Endothelial cell of umbilical vein (primary cell): ENCODE measurements at regions not wholly inside any gene's neighbourhood (a gene's known extent, or its start where the extent isn't known, plus 50 kb on each side); places are given as distances from the start of the nearest gene placed in this dataset.

Source experiments
- BruUV-seq: library from RNA; stranded (reverse); fragments of 400-500 nt; replicated peaks from 2 replicates; lab custom pipeline; 2021; lab: Mats Ljungman, UMichigan
- CTCF ChIA-PET: fragments of 300-600, 350-600 bp; sonication (Branson Sonifier 250); formaldehyde crosslinking; loops from one replicate; lab custom pipeline; 2021; ENCODE audit warnings: antibody characterized with exemption, inconsistent platforms; lab: Charles Lee
- POLR2A ChIA-PET: fragments of 300-600, 350-600 bp; sonication (Branson Sonifier 250); formaldehyde crosslinking; loops from one replicate; lab custom pipeline; 2021; ENCODE audit warnings: antibody characterized with exemption, inconsistent platforms; lab: Charles Lee
- DNase-seq: peaks from one replicate; pipeline ENCODE4 v3.0.0-alpha.2; 2011; ENCODE audit warnings: low read depth, low spot score
- FAIRE-seq: peaks from 2 replicates; lab custom pipeline; 2011; peaks lifted over from hg19 to GRCh38; lab: Jason Lieb, UNC
- H2AFZ ChIP-seq: 2 replicates; pipeline ENCODE4 v1.6.0; 2012; ENCODE audit warnings: low read depth, low read length, control low read depth, inconsistent platforms
- H3K27ac ChIP-seq: 2 replicates; pipeline ENCODE4 v1.5.1; 2011; ENCODE audit warnings: low read depth, mild to moderate bottlenecking, control low read depth, low read length, moderate library complexity; ENCODE audit not compliant: insufficient read depth
- H3K27me3 ChIP-seq, 2 experiments: 2 replicates each; pipeline versions ENCODE4 v1.6.0 to v1.6.1; 2011; ENCODE audit warnings: low read length in 2 of 2, mixed read lengths in 1 of 2; ENCODE audit not compliant: control insufficient read depth in 2 of 2, insufficient read depth in 2 of 2
- H3K36me3 ChIP-seq, 2 experiments: 2 replicates in 1 of 2; 3 replicates in 1 of 2; pipeline ENCODE4 v1.5.1; 2011; ENCODE audit warnings: low read length in 2 of 2, mild to moderate bottlenecking in 1 of 2, moderate library complexity in 1 of 2; ENCODE audit not compliant: control insufficient read depth in 2 of 2, insufficient read depth in 2 of 2; ENCODE audit errors: extremely low read depth in 1 of 2
- H3K4me1 ChIP-seq: 3 replicates; pipeline ENCODE4 v1.5.1; 2011; ENCODE audit warnings: mild to moderate bottlenecking, low read length; ENCODE audit not compliant: control insufficient read depth, insufficient read depth; ENCODE audit errors: extremely low read depth
- H3K4me2 ChIP-seq: 2 replicates; pipeline ENCODE4 v1.6.1; 2011; ENCODE audit warnings: low read length, control low read depth, mixed read lengths; ENCODE audit not compliant: insufficient read depth
- H3K4me3 ChIP-seq, 3 experiments: fragments of 200-600 bp in 1 of 3; sonication (generic), shearing (Covaris generic) in 1 of 3; replicated peaks in 1 of 3; 2 replicates each; pipeline ENCODE4 v1.5.1; 2011 to 2016; ENCODE audit warnings: control low read depth in 3 of 3, low read length in 3 of 3, mild to moderate bottlenecking in 2 of 3, inconsistent platforms in 1 of 3, low read depth in 1 of 3, moderate library complexity in 1 of 3; ENCODE audit not compliant: insufficient read depth in 1 of 3
- H3K79me2 ChIP-seq: 2 replicates; pipeline ENCODE4 v1.6.0; 2012; ENCODE audit warnings: low read length, inconsistent platforms; ENCODE audit not compliant: control insufficient read depth, insufficient read depth
- H3K9ac ChIP-seq: replicated peaks from 2 replicates; pipeline ENCODE3; 2011; ENCODE audit warnings: low read length, control low read depth; ENCODE audit not compliant: insufficient read depth; ENCODE audit errors: extremely low read depth
- H3K9me1 ChIP-seq: replicated peaks from 3 replicates; pipeline ENCODE4 v1.6.0; 2011; ENCODE audit warnings: mild to moderate bottlenecking, low read length; ENCODE audit not compliant: control insufficient read depth, insufficient read depth; ENCODE audit errors: extremely low read depth
- H3K9me3 ChIP-seq: replicated peaks from 2 replicates; pipeline ENCODE4 v1.5.1; 2012; ENCODE audit warnings: low read length, inconsistent platforms; ENCODE audit not compliant: control insufficient read depth, insufficient read depth
- H4K20me1 ChIP-seq: replicated peaks from 2 replicates; pipeline ENCODE3; 2011; ENCODE audit warnings: mild to moderate bottlenecking, low read length; ENCODE audit not compliant: control insufficient read depth, insufficient read depth; ENCODE audit errors: extremely low read depth
- CTCF ChIP-seq, 2 donors: IDR thresholded peaks; 1 replicate in 1 of 2; 2 replicates in 1 of 2; pipeline ENCODE4 v1.5.1; 2011; ENCODE audit warnings: low read length in 2 of 2, mild to moderate bottlenecking in 2 of 2, moderate library complexity in 2 of 2, control low read depth in 1 of 2, inconsistent platforms in 1 of 2, low read depth in 1 of 2; ENCODE audit not compliant: insufficient read depth in 1 of 2; ENCODE audit errors: extremely low read depth in 1 of 2
- EZH2 ChIP-seq: IDR thresholded peaks from 2 replicates; pipeline ENCODE4 v1.6.1; 2012; ENCODE audit warnings: borderline replicate concordance, low read depth, mild to moderate bottlenecking, moderate library complexity, low read length, inconsistent platforms; ENCODE audit not compliant: severe bottlenecking
- FOS ChIP-seq: IDR thresholded peaks from 2 replicates; pipeline ENCODE4 v1.6.1; 2011; ENCODE audit warnings: mild to moderate bottlenecking, low read length, moderate library complexity, borderline replicate concordance; ENCODE audit not compliant: insufficient read depth
- GATA2 ChIP-seq: IDR thresholded peaks from 2 replicates; pipeline ENCODE4 v1.7.0; 2011; ENCODE audit warnings: low read depth, mild to moderate bottlenecking, moderate library complexity, mixed read lengths, low read length; ENCODE audit not compliant: insufficient read length, insufficient read depth
- JUN ChIP-seq: IDR thresholded peaks from 2 replicates; pipeline ENCODE4 v1.6.1; 2011; ENCODE audit warnings: borderline replicate concordance, low read depth; ENCODE audit not compliant: insufficient read length, insufficient read depth
- MAX ChIP-seq: IDR thresholded peaks from 2 replicates; pipeline ENCODE4 v1.6.1; 2011; ENCODE audit not compliant: insufficient read depth, insufficient read length
- MYC ChIP-seq: IDR thresholded peaks from one replicate; pipeline ENCODE4 v1.6.1; 2011; ENCODE audit warnings: mild to moderate bottlenecking, low read depth, low read length
- POLR2A ChIP-seq: IDR thresholded peaks from 2 replicates; pipeline ENCODE4 v1.6.1; 2012; ENCODE audit warnings: low read depth, mild to moderate bottlenecking, control low read depth, low read length
- POLR2AphosphoS5 ChIP-seq: IDR thresholded peaks from 2 replicates; pipeline ENCODE4 v1.6.1; 2012; ENCODE audit warnings: low read depth, mild to moderate bottlenecking, control low read depth, low read length, moderate library complexity; ENCODE audit not compliant: insufficient read depth
- dilution Hi-C: fragments of 300-500 bp; cut with MboI; formaldehyde crosslinking; loops from one replicate; pipeline ENCODE4 v1.15.0; 2019; ENCODE audit warnings: low sequenced_read_pairs; ENCODE audit not compliant: extremely low pct_ligation_motif_present
- intact Hi-C: fragments of 100-400 bp; cut with micrococcal nuclease; formaldehyde crosslinking; loops from one replicate; pipeline ENCODE4 v1.10.0; 2022

GRCh38 chr3:159149633-159150032, 347.8 kb downstream of the MFSD1 start:
- Histone ChIP-seq H3K4me1 (no peaks in the 10 kb centered on the region), H3K36me3 (no peaks in the 10 kb centered on the region), H2AFZ (no peak overlapping the region), H3K9me1 (no peaks in the 10 kb centered on the region), H3K27me3 (no peaks in the 10 kb centered on the region), H4K20me1 (no peaks in the 10 kb centered on the region), H3K27ac (no peak overlapping the region), H3K9ac (no peak overlapping the region), H3K4me3 (no peak overlapping the region), H3K79me2 (no peaks in the 10 kb centered on the region), H3K9me3 (no peaks in the 10 kb centered on the region), H3K4me2 (no peak overlapping the region)
- dilution Hi-C loops, result no loop called here
- no TSS peak for BruUV-seq
- FAIRE-seq (no peak), DNase-seq (no peak)
- TF ChIP-seq MYC, result no peak
- no peak for TF ChIP-seq JUN
- TF ChIP-seq POLR2AphosphoS5, result no peak
- TF ChIP-seq POLR2A, result no peak
- TF ChIP-seq MAX, result no peak
- TF ChIP-seq GATA2, result no peak
- no peak for TF ChIP-seq EZH2
- TF ChIP-seq CTCF (IDR thresholded peaks at IDR 0.05; ENCODE audit: extremely low read depth in 1 of 2, insufficient read depth in 1 of 2, low read depth in 1 of 2, low read length in 2 of 2), result no peak
- no peak for TF ChIP-seq FOS
- intact Hi-C loops, result loop anchor here (10.0 kb wide), 1 partner anchor 305 kb away; no protein-coding TSS in a partner anchor
- CTCF ChIA-PET, result no interaction called here
- POLR2A ChIA-PET, result no interaction called here
